HG02588 (cell line): ENCODE measurements at regions not wholly inside any gene's neighbourhood (a gene's known extent, or its start where the extent isn't known, plus 50 kb on each side); places are given as distances from the start of the nearest gene placed in this dataset.

Experiments used
- ATAC-seq: cut with Tn5 transposase; IDR thresholded peaks from one replicate; pipeline ENCODE4 v1.9.1; 2021; ENCODE audit warnings: mild to moderate bottlenecking, moderate library complexity; ENCODE audit not compliant: unreplicated experiment

- no peak for ATAC-seq
Observed at GRCh38 chrX:106341823-106342222, 173.7 kb downstream of the PWWP3B start.

- no peak for ATAC-seq
Observed at GRCh38 chrX:106356580-106356979, 188.5 kb downstream of the PWWP3B start.

DNA sequence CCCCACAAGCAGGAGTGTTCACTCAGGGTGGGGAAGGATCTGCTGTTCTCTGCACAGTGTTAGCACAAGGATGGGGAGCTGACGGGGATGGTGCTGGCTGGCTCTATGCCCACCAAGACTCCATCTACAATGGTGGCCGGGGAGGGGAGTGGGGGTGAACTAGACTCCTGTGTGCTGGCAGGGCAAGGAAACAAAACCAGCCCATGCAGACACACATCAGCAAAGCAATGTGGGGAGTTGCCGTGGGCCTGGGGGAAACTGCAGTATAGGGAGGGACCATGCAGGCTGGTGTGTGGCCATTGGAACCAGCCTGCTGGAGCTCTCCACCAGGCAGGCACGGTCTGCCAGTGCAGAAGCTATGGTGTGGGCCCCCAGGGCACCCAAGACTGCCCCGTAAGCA, 195.1 kb downstream of the PWWP3B start:
- no peak for ATAC-seq

DNA sequence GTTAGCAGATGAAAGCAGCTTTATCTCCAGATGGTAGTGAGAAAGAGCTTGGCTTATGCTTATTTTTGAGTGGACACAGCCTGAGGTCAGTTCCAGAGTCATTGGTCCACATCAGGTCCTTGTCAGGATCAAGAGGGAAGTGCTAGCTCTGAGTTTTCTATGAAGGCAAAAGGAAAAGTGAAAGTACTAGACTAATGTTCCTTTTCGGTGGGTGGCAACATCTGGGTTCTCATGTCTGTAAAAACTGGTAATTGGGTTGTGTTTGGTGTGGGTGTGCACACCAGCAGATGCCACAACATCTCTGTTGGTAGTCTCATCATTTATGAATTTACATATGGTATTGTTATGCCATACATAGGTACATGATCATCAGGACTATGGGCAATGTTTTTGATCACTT, 210.5 kb downstream of the PWWP3B start:
- ATAC-seq, result peak; percentile 57

DNA sequence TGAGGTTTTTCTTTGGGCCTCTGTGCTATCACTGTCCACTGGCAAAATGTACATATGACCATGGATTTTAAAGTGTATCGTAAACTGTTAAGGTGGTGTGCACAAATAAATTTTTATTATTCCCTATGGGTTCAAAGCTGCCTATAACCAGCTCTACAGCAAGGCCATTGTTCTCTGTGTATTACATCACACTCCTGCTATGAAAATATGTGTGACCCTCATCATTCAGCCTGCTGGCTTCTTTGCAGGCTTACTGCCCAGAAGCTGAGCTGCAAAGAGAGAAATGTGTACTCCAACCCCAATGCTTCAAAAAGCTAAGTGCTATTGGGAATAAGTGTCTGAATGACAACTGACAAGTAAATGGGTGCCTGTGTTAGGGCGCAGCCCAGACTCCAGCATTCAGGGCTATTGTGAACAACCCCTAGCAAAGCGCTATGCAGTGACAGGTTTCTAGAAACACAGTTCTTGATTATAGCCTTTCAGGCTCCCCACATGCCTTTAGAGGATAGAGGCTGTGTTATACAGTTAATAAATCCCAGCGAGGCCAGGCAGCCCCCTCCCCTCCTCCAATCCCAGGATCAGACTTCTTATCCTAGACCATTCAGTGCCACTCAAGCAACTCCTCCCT, 220.4 kb upstream of the RADX start:
- no peak for ATAC-seq

DNA sequence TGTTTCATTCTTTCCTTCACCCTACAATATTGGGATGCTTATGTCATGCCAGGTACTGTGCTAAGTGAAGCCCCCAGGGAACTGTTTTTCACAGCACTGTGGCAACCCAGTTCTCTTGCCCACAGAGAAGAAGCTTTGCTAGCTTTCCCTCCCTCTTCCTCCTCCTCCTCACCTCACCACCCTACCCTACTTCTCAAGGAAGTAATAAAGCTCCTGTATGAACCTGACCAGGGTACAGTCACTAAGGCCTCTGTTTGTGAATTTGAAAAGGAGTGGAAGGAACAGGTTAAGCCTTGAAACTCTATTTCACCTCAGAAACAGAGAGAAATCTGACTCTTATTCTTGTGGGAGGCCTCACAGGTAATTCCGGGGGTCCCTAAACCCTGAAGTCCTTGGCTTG, 219.4 kb upstream of the RADX start:
- no peak for ATAC-seq

DNA sequence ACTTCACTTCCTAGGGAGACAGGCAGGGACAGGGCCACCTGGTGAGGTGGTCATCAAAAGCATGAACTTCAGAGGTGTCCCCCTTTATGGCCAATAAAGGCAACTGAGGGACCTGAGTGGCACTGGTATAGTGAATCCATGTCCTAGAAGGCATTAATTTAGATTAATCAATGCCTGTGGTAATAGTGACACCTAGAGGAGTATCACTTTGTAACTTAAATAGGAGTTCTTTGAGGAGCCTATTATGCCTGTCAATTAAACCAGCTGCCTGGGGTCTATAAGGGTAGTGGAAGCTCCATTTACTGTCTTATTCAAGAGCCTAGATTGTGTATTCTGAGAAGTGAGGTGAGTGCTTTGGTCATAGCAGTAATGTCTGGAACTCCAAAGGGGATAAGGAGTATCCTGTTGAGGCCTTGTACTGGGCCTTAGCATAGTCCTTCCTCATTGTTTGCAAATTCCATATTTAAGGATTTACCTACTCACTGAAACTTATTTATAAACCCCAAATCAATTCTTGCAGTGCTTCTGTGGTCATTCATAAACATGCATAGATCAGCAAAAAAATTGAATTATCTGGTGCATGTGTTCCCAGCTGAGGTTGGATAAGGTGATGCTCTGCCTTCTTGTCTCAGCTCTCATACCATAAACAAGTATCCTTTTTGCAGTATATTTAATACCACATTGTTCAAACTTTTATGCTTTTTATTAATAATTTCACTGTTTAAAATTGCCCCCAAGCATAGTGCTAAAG, 213.8 kb upstream of the RADX start:
- no peak for ATAC-seq

GRCh38 chrX:106401965-106402559, 209.7 kb upstream of the RADX start:
- no peak for ATAC-seq

DNA sequence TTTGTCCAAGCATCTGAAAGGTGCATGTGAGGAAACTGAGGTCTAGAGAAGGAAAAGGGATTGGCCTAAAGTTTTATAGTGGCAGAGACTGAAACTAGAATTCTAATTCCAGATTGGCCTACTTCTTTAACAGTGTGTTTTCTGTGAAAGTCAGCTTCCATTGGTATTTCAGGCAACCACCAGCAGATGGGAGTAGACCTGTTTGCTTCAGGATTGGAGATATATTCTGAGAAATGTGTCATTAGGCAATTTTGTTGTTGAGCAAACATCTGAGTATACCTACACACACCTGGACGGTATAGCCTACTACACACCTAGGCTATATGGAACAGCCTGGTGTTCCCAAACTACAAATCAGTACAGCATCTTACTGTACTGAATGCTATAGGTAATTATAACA, 207.3 kb upstream of the RADX start:
- ATAC-seq, result no peak

GRCh38 chrX:106415276-106415895, 196.4 kb upstream of the RADX start:
- ATAC-seq, result peak; percentile 81

GRCh38 chrX:106436691-106437090, 175.1 kb upstream of the RADX start:
- ATAC-seq, result no peak

DNA sequence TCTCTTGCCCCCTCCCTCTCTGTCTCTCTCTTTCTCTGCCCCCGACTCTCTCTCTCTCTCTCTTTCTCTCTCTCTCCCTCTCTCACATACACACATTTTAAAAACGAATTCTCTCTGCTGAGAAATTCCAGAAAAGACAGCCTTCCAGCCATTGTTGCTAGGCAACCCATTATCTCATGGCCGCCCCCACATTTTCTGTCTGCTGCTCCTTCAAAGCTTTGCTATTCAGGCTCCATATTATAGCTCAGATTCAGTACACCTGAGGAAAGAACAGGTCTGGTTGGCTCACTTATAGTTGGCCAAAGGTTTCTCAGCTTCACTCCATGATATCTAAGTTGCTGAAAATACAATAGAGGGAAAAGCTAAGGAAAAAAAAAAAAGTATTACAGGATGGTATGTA, 174.4 kb upstream of the RADX start:
- ATAC-seq, result no peak

DNA sequence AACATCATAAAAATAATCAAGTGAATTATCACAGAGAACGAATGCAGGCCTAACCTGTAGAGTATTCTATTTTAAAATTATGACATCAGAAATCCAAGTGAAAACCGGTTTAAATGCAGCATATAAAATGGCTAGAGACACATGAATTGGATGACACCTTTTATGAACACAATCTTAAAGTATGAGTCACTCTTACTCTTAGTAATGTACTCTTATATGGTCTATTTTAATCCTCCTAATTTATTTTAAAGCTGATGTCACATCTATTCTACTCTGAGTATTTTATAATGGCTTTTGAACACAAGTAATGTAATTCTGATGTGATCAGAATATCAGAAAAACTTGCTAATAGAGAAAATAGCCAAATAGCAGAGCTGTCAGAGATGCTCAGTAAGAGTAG, 161.4 kb upstream of the RADX start:
- ATAC-seq, result no peak

- no peak for ATAC-seq
Observed at GRCh38 chrX:106451933-106452332, 159.8 kb upstream of the RADX start.

DNA sequence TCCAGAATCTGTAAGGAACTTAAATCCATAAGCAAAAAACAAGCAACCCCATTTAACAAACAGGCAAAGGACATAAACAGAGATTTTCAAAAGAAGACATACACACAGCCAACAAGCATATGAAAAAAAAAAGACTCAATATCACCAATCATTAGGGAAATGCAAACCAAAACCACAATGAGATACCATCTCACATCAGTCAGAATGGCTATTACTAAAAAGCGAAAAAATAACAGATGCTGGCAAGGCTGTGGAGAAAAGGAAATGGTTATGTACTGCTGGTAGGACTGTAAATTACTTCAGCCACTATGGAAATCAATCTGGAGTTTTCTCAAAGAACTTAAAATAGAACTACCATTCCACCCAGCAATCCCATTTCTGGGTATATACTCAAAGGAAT, 156.8 kb upstream of the RADX start:
- no peak for ATAC-seq

GRCh38 chrX:106457802-106458201, 154.0 kb upstream of the RADX start:
- ATAC-seq, result no peak

DNA sequence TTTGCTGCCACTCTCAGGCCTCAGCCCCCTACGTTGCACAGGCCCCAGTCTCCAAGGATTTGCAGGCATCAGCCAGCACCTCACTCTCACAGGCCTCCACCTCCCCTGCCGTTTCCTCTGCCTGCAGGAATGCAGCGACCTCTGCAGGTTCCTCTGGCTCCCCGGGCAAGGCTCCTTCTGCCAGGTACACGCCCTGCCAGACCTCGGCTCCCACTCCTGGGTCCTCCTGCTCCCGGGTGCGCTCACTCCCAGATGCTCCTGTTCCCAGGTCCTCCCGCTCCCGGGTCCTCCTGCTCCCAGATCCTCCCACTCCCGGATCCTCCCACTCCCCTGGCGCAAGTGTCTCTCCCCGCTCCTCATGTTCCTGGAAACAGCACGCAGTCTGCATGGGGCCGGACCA, 144.4 kb upstream of the RADX start:
- ATAC-seq, result no peak

- ATAC-seq, result no peak
Observed at GRCh38 chrX:106467943-106468342, 143.8 kb upstream of the RADX start.

GRCh38 chrX:106468433-106468832, 143.3 kb upstream of the RADX start:
- ATAC-seq, result no peak

- ATAC-seq, result no peak
Observed at GRCh38 chrX:106479920-106480319, 131.9 kb upstream of the RADX start.

DNA sequence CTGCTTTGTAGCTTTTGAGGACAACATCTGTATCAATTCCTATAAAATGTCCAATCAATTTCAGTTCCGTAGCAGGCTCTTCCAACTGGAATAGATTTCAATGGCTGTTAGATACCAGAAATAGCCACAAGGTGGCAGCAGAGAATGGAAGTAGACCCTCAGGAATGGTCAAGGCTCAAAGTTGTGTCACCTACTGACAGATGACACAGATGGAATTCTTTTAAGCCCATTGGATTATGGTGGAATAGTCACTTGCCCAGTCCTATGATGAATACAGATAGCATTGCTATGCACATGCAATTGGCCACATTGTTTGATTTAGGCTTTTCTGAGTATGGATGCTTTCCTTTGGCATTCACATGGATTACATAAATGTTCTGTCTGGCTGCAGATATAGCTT, 130.4 kb upstream of the RADX start:
- ATAC-seq, result no peak

DNA sequence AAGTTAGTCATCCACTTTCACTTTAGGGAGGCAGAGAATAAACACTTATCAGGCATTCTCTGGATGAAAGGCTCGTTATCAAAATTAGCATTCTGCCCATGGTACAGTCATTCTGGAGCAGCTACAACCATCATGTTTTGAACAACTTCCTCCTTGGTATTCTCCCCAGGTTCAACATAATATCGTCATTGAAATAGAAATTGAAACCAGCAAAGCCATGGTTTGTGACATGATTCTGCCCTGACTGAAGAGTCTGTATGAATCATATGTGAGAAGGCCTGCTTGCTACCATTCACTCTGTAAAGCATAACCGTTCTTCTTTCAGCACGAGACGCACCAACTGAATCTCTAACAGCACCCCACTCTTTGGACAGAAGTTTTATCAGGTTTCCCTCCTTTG, 127.5 kb upstream of the RADX start:
- peak; percentile 99 for ATAC-seq
